ENCODE measurements at regions not wholly inside any gene's neighbourhood (a gene's known extent, or its start where the extent isn't known, plus 50 kb on each side); places are given as distances from the start of the nearest gene placed in this dataset.
"Not testable (repeated sequence)": the region's sequence is repeated elsewhere in the genome, so short reads cannot be mapped to it uniquely, and the experiment has no call there.

DNA sequence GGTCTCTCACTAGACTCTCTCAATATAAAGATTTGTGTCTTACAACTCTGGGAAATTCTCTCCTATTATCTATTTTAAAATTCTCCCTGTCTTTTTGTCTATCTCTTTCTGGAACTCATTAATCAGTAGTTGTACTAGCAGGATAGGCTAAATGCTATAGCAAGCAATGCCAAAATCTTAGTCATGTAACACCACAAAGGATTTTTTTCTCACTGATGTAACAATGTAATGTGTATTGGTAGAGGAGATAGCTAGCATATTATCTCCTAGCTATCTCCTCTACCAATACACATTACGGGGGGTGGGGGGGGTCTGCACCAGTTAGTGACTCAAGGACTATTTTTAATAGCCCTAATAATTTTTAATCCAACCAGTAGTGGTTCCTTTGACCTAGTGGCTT is 225.4 kb downstream of the KLHL28 start:
- Histone ChIP-seq H3K36me3 (ENCODE audit: control insufficient read depth, insufficient read depth, low read length) (no peaks in the 10 kb centered on the region), H3K4me3 (ENCODE audit: low read depth, low read length) (no peak overlapping the region), H3K27me3 (ENCODE audit: control insufficient read depth, insufficient read depth, low read length) (no peaks in the 10 kb centered on the region)
- DNase-seq (ENCODE audit: low read depth) (no peak), FAIRE-seq (no peak)
- TF ChIP-seq, protein P1, sequence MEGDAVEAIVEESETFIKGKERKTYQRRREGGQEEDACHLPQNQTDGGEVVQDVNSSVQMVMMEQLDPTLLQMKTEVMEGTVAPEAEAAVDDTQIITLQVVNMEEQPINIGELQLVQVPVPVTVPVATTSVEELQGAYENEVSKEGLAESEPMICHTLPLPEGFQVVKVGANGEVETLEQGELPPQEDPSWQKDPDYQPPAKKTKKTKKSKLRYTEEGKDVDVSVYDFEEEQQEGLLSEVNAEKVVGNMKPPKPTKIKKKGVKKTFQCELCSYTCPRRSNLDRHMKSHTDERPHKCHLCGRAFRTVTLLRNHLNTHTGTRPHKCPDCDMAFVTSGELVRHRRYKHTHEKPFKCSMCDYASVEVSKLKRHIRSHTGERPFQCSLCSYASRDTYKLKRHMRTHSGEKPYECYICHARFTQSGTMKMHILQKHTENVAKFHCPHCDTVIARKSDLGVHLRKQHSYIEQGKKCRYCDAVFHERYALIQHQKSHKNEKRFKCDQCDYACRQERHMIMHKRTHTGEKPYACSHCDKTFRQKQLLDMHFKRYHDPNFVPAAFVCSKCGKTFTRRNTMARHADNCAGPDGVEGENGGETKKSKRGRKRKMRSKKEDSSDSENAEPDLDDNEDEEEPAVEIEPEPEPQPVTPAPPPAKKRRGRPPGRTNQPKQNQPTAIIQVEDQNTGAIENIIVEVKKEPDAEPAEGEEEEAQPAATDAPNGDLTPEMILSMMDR (IDR thresholded peaks at IDR 0.05; ENCODE audit: insufficient read depth, low read length, severe bottlenecking), result no peak

DNA sequence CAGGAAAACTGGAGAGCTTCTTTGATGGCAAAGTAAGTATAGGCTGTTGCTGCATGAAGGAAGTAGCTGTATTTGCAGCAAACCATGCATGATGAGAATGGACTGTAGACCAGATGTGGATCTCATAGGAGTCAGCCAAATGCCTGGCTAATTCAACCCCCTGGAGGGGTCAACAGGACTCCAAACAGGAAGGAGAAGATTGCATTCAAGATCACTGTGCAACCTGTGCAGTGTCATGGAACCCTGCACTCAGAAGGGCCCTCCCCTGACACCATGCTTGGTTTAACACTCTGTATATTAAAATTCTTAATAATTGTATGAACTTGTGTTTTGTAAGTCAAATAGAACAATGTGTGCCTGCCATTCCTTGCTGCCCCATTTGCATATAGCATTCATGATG is 225.1 kb upstream of the FSCB start:
- no peak overlapping the region for H3K4me3 ChIP-seq (ENCODE audit: low read depth, low read length)
- FAIRE-seq (no peak), DNase-seq (ENCODE audit: low read depth) (no peak)
- H3K27me3 ChIP-seq (ENCODE audit: control insufficient read depth, insufficient read depth, low read length), result no peaks in the 10 kb centered on the region
- H3K36me3 ChIP-seq (ENCODE audit: control insufficient read depth, insufficient read depth, low read length), result no peaks in the 10 kb centered on the region
- TF ChIP-seq, protein P1 (IDR thresholded peaks at IDR 0.05; ENCODE audit: insufficient read depth, low read length, severe bottlenecking), result no peak

DNA sequence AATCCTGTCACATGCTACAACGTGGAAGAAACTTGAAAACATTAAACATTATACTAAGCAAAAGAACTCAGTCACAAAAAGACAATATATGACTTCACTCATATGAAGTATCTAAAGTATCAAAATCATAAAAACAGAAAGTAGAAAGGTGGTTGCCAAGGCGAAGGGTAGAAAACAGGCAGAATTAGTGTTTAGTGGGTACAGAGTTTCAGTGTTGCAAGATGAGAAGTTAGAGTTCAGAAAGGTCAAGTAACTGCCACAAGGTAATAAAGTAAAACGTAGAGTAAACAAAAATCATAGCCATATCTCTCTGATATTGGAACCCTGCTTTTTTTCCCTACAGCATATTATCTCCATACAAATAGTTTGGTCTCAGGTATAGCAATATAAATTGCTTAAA is 223.8 kb upstream of the FSCB start:
- Histone ChIP-seq H3K4me3 (ENCODE audit: low read depth, low read length) (no peak overlapping the region), H3K36me3 (ENCODE audit: control insufficient read depth, insufficient read depth, low read length) (no peaks in the 10 kb centered on the region), H3K27me3 (ENCODE audit: control insufficient read depth, insufficient read depth, low read length) (no peaks in the 10 kb centered on the region)
- DNase-seq (ENCODE audit: low read depth) (no peak), FAIRE-seq (no peak)
- TF ChIP-seq, protein P1 (IDR thresholded peaks at IDR 0.05; ENCODE audit: insufficient read depth, low read length, severe bottlenecking), result no peak

DNA sequence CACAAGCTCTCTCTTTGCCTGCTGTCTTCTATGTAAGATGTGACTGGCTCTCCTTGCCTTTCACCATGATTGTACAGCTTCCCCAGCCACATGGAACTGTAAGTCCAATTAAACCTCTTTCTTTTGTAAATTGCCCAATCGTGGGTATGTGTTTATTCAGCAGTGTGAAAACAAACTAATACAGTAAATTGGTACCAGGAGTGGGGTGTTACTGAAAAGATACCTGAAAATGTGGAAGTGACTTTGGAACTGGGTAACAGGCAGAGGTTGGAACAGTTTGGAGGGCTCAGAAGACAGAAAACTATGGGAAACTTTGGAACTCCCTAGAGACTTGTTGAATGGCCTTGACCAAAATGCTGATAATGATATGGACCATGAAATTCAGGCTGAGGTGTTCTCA is 214.3 kb upstream of the FSCB start:
- FAIRE-seq; H3K27me3 ChIP-seq (ENCODE audit: control insufficient read depth, insufficient read depth, low read length); H3K36me3 ChIP-seq (ENCODE audit: control insufficient read depth, insufficient read depth, low read length); DNase-seq (ENCODE audit: low read depth); H3K4me3 ChIP-seq (ENCODE audit: low read depth, low read length): not testable (repeated sequence)

DNA sequence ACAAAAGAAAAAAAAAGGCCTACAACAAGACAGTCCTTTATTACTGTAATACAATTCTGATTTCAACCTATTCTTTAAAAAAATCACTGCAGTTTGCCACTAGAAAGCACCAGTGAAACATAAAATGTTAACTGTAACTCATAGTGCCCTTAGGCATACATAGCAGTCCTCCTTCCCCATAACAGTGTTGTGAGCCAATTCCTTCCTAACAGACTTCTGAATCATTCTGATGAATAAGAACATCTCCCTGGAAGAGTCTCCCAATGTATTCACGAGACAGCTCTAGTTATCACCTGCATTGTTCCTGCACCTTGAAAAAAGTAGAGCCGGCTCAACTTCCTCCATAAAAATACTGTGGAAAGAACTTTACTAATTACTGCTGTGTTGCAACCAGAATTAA is 213.6 kb upstream of the FSCB start:
- H3K36me3 ChIP-seq (ENCODE audit: control insufficient read depth, insufficient read depth, low read length), result no peaks in the 10 kb centered on the region
- TF ChIP-seq, protein P1 (IDR thresholded peaks at IDR 0.05; ENCODE audit: insufficient read depth, low read length, severe bottlenecking), result no peak
- H3K4me3 ChIP-seq (ENCODE audit: low read depth, low read length), result no peak overlapping the region
- no peaks in the 10 kb centered on the region for H3K27me3 ChIP-seq (ENCODE audit: control insufficient read depth, insufficient read depth, low read length)
- FAIRE-seq (no peak), DNase-seq (ENCODE audit: low read depth) (peak; percentile 35)

DNA sequence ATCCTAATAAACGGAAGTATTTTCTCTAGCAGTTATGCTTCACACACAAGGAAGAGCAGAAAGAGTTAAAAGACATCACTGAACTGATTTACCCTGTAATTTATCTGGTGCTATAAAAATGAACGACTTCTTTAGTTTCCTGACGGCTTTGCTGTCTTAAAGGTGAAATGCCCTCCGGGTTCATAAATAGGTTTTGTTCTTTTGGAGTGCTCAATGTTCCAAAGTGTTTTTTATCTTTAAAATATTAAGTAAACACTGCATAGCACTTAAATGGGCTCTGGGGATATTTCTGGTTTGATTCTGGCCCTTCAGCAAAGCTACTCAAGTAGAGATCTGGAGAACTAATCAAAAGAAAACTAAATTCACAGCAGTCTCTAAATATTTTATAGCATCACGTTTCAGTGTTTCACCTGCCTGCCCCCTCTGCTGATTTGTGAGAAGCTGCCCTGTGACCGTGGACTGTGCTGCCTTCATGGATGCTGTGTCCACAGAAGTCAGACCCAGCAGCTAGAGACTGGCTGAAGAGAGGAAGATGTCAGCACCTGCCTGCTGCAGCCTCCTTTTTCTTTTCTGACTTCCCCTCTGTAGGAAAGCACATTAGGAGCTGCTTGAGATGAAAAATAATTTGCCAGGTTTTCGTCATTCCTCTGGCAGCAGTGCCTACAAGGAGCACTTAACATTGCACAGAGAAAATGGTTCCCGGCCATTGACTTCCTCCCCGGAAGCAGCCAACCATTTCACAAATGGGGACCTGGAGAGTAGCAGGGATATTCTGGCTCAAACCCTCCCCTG is 205.1 kb upstream of the FSCB start:
- TF ChIP-seq, protein P1 (IDR thresholded peaks at IDR 0.05; ENCODE audit: insufficient read depth, low read length, severe bottlenecking), result no peak
- H3K4me3 ChIP-seq (ENCODE audit: low read depth, low read length), result no peak overlapping the region
- no peaks in the 10 kb centered on the region for H3K36me3 ChIP-seq (ENCODE audit: control insufficient read depth, insufficient read depth, low read length)
- H3K27me3 ChIP-seq (ENCODE audit: control insufficient read depth, insufficient read depth, low read length), result no peaks in the 10 kb centered on the region
- DNase-seq (ENCODE audit: low read depth) (no peak), FAIRE-seq (no peak)
